K562 (cell line): ENCODE measurements at regions not wholly inside any gene's neighbourhood (a gene's known extent, or its start where the extent isn't known, plus 50 kb on each side); places are given as distances from the start of the nearest gene placed in this dataset.

Experiments
- ATAC-seq: fragments of 200-7000 bp; cut with Tn5 transposase; 3 replicates; pipeline ENCODE4 v1.9.1; 2020; ENCODE audit warnings: moderate library complexity
- BruUV-seq: library from RNA; stranded (reverse); fragments of 400-500 nt; replicated peaks from 2 replicates; lab custom pipeline; 2021; lab: Mats Ljungman, UMichigan
- CTCF ChIA-PET: fragments of 300-600 bp; formaldehyde crosslinking; extraction: SDS; loops from one replicate; lab custom pipeline; 2021; ENCODE audit warnings: low intra/inter-chr PET ratio; lab: Yijun Ruan, JAX
- POLR2A ChIA-PET: fragments of 300-600, 350-650 bp; sonication (Branson Sonifier 250); formaldehyde crosslinking; extraction: SDS; loops from one replicate; lab custom pipeline; 2021; ENCODE audit warnings: antibody characterized with exemption, inconsistent platforms; lab: Yijun Ruan, JAX
- DNase-seq, 4 experiments: peaks; one replicate each; pipeline versions ENCODE4 v3.0.0 to v3.0.0-alpha.2; 2011 to 2018; ENCODE audit warnings: low spot score in 3 of 4, mixed read lengths in 3 of 4; ENCODE audit errors: extremely low read depth in 1 of 4
- FAIRE-seq: peaks from 2 replicates; lab custom pipeline; 2011; peaks lifted over from hg19 to GRCh38; lab: Jason Lieb, UNC
- H2AFZ ChIP-seq: 2 replicates; pipeline ENCODE4 v1.6.0; 2011; ENCODE audit warnings: low read depth, low read length, control low read depth, inconsistent platforms
- H3K27ac ChIP-seq: fragments of 200-600 bp; 3 replicates; pipeline ENCODE4 v1.8.0; 2011; ENCODE audit warnings: low read depth, mild to moderate bottlenecking, control low read depth, inconsistent platforms, low read length, moderate library complexity, mixed read lengths; ENCODE audit errors: extremely low read depth
- H3K27me3 ChIP-seq, 2 experiments: fragments of 300-600 bp in 1 of 2; 2 replicates in 1 of 2; 3 replicates in 1 of 2; pipeline versions ENCODE4 v1.6.0 to v1.8.0; 2011; ENCODE audit warnings: inconsistent platforms in 2 of 2, low read length in 2 of 2, mild to moderate bottlenecking in 1 of 2, mixed read lengths in 1 of 2, moderate library complexity in 1 of 2; ENCODE audit not compliant: control insufficient read depth in 2 of 2, insufficient read depth in 2 of 2
- H3K36me3 ChIP-seq: fragments of 300-600 bp; 3 replicates; pipeline ENCODE4 v1.8.0; 2011; ENCODE audit warnings: mild to moderate bottlenecking, low read length, inconsistent platforms; ENCODE audit not compliant: control insufficient read depth, insufficient read depth
- H3K4me1 ChIP-seq, 2 experiments: fragments of 200-600 bp in 1 of 2; replicated peaks in 1 of 2; 2 replicates in 1 of 2; 3 replicates in 1 of 2; pipeline versions ENCODE4 v1.5.1 to v1.8.0; 2011; ENCODE audit warnings: inconsistent platforms in 2 of 2, low read length in 2 of 2, mild to moderate bottlenecking in 1 of 2, mixed read lengths in 1 of 2, moderate library complexity in 1 of 2; ENCODE audit not compliant: control insufficient read depth in 2 of 2, insufficient read depth in 2 of 2
- H3K4me2 ChIP-seq: 2 replicates; pipeline ENCODE4 v1.6.1; 2011; ENCODE audit warnings: low read length, control low read depth, inconsistent platforms, mixed read lengths; ENCODE audit not compliant: insufficient read depth
- H3K4me3 ChIP-seq: fragments of 200-600 bp; sonication (generic), shearing (Covaris generic); 2 replicates; pipeline ENCODE4 v1.5.1; 2016; ENCODE audit warnings: control low read depth, inconsistent platforms
- H3K79me2 ChIP-seq: fragments of 200-600 bp; 3 replicates; pipeline ENCODE4 v1.8.0; 2011; ENCODE audit warnings: low read length, inconsistent platforms; ENCODE audit not compliant: control insufficient read depth, insufficient read depth
- H3K9ac ChIP-seq, 2 experiments: 2 replicates each; pipeline versions ENCODE4 v1.6.0 to v1.6.1; 2011; ENCODE audit warnings: low read depth in 2 of 2, low read length in 2 of 2, control low read depth in 1 of 2, inconsistent platforms in 1 of 2, mild to moderate bottlenecking in 1 of 2, mixed read lengths in 1 of 2; ENCODE audit not compliant: insufficient read depth in 1 of 2
- H3K9me1 ChIP-seq: one replicate; pipeline ENCODE4 v1.6.0; 2011; ENCODE audit warnings: inconsistent platforms, mild to moderate bottlenecking, low read length, moderate library complexity; ENCODE audit not compliant: control insufficient read depth, insufficient read depth
- H3K9me3 ChIP-seq: replicated peaks from 2 replicates; pipeline ENCODE4 v1.5.1; 2011; ENCODE audit warnings: low read depth, low read length, inconsistent platforms; ENCODE audit not compliant: control insufficient read depth, insufficient read depth
- H4K20me1 ChIP-seq: replicated peaks from 2 replicates; pipeline ENCODE4 v1.6.1; 2011; ENCODE audit warnings: low read length, inconsistent platforms, mixed read lengths; ENCODE audit not compliant: control insufficient read depth, insufficient read depth
- ATF1 ChIP-seq, 2 experiments: fragments of 450-650 bp in 1 of 2; IDR thresholded peaks; 2 replicates each; pipeline ENCODE4 v1.6.1; 2016; ENCODE audit warnings: missing compliant biosample characterization in 1 of 2, missing genetic modification characterization in 1 of 2
- CREB3L1 ChIP-seq: fragments of 450-650 bp; IDR thresholded peaks from 2 replicates; pipeline ENCODE4 v1.6.1; 2014; ENCODE audit warnings: low read depth, mild to moderate bottlenecking, moderate library complexity, borderline replicate concordance
- ELF2 ChIP-seq: fragments of 250-450 bp; sonication (Bioruptor Pico); IDR thresholded peaks from 2 replicates; pipeline ENCODE4 v1.5.0; 2021; ENCODE audit warnings: mild to moderate bottlenecking
- ETV6 ChIP-seq, 3 experiments: fragments of 150-350 bp in 1 of 3; sonication (generic) in 1 of 3; formaldehyde crosslinking in 1 of 3; IDR thresholded peaks; 2 replicates each; pipeline versions ENCODE4 v1.6.1 to v1.8.0; 2014 to 2022; ENCODE audit warnings: borderline replicate concordance in 2 of 3, low read depth in 2 of 3, antibody characterized with exemption in 1 of 3, low read length in 1 of 3, mild to moderate bottlenecking in 1 of 3, missing genetic modification reagents in 1 of 3
- GTF2F1 ChIP-seq: IDR thresholded peaks from 2 replicates; pipeline ENCODE4 v1.6.1; 2011; ENCODE audit warnings: low read depth, low read length, improper control_type of control experiment
- ILK ChIP-seq: fragments of 450-650 bp; IDR thresholded peaks from 2 replicates; pipeline ENCODE4 v1.6.1; 2016; ENCODE audit warnings: missing genetic modification characterization, low read depth, mild to moderate bottlenecking, missing compliant biosample characterization, moderate library complexity, borderline replicate concordance
- LEF1 ChIP-seq: fragments of 450-650 bp; IDR thresholded peaks from 2 replicates; pipeline ENCODE4 v1.6.1; 2016; ENCODE audit warnings: mild to moderate bottlenecking
- NCOA1 ChIP-seq: fragments of 450-650 bp; IDR thresholded peaks from 2 replicates; pipeline ENCODE4 v1.6.1; 2016; ENCODE audit warnings: low read depth
- NFYB ChIP-seq: IDR thresholded peaks from 2 replicates; pipeline ENCODE4 v1.6.1; 2011; ENCODE audit warnings: mild to moderate bottlenecking, moderate library complexity; ENCODE audit not compliant: insufficient read length; ENCODE audit errors: extremely low read depth
- SAFB2 ChIP-seq: fragments of 200-400 bp; formaldehyde crosslinking; IDR thresholded peaks from 2 replicates; pipeline ENCODE4 v1.6.1; 2018; ENCODE audit warnings: borderline replicate concordance, low read length, low read depth, moderate library complexity; ENCODE audit not compliant: severe bottlenecking
- U2AF1 ChIP-seq: fragments of 200-400 bp; formaldehyde crosslinking; optimal IDR thresholded peaks from 2 replicates; pipeline ENCODE3; 2017; ENCODE audit warnings: mild to moderate bottlenecking, low read depth, low read length, moderate library complexity
- WGBS: fragments of 100-300 bp; shearing (Covaris generic); methylation state at CpG from one replicate; pipeline ENCODE4 v1.1.6; 2016; ENCODE audit warnings: low coverage, mixed read lengths; ENCODE audit not compliant: insufficient coverage; ENCODE audit errors: missing lambda C conversion rate; 5-methylcytosine and 5-hydroxymethylcytosine counted together
- in situ Hi-C: fragments of 300-500 bp; cut with MboI; formaldehyde crosslinking; loops from 4 replicates; pipeline ENCODE4 v1.15.0; 2018; ENCODE audit warnings: inconsistent platforms, mixed read lengths
- intact Hi-C: fragments of 100-400 bp; cut with micrococcal nuclease; formaldehyde crosslinking; loops from 2 replicates; pipeline ENCODE4 v1.14.2; 2022
- TF ChIP-seq, protein P1 (sequence below): fragments of 250-450 bp; sonication (Bioruptor Pico); IDR thresholded peaks from 2 replicates; pipeline ENCODE4 v1.8.0; 2021; ENCODE audit warnings: moderate library complexity, mild to moderate bottlenecking, inconsistent platforms

GRCh38 chr18:44495151-44495550, 185.5 kb upstream of the SETBP1 start:
- no peak for ATAC-seq
- H3K27ac ChIP-seq: no peak overlapping the region
- intact Hi-C loops: no loop called here
- H3K4me2 ChIP-seq: no peak overlapping the region
- ChIA-PET POLR2A (no interaction called here), CTCF (no interaction called here)
- H4K20me1 ChIP-seq: no peaks in the 10 kb centered on the region
- no peaks in the 10 kb centered on the region for H3K4me1 ChIP-seq
- H3K4me3 ChIP-seq: no peak overlapping the region
- BruUV-seq: no TSS peak
- H2AFZ ChIP-seq: no peak overlapping the region
- no peaks in the 10 kb centered on the region for H3K9me3 ChIP-seq
- no peaks in the 10 kb centered on the region for H3K27me3 ChIP-seq
- in situ Hi-C loops: no loop called here
- 0% methylated on average over 5 of the region's 5 CpGs for WGBS
- H3K79me2 ChIP-seq: no peaks in the 10 kb centered on the region
- FAIRE-seq: no peak
- no peak for DNase-seq
- no peaks in the 10 kb centered on the region for H3K9me1 ChIP-seq
- H3K36me3 ChIP-seq: no peaks in the 10 kb centered on the region
- H3K9ac ChIP-seq: no peak overlapping the region
- TF ChIP-seq SAFB2 (no peak), ELF2 (CRISPR knock-in tag) (no peak), U2AF1 (no peak), NCOA1 (no peak), ATF1 (CRISPR knock-in tag; IDR thresholded peaks at IDR 0.05) (no peak), ATF1 (tag; IDR thresholded peaks at IDR 0.05) (no peak), GTF2F1 (no peak), ETV6 (IDR thresholded peaks at IDR 0.05; ENCODE audit: borderline replicate concordance in 1 of 2, low read depth in 2 of 2, low read length in 1 of 2) (no peak), ETV6 (CRISPR knock-in tag; IDR thresholded peaks at IDR 0.05; ENCODE audit: borderline replicate concordance) (no peak), LEF1 (no peak), CREB3L1 (no peak), NFYB (no peak), ILK (no peak)
- TF ChIP-seq, protein P1, sequence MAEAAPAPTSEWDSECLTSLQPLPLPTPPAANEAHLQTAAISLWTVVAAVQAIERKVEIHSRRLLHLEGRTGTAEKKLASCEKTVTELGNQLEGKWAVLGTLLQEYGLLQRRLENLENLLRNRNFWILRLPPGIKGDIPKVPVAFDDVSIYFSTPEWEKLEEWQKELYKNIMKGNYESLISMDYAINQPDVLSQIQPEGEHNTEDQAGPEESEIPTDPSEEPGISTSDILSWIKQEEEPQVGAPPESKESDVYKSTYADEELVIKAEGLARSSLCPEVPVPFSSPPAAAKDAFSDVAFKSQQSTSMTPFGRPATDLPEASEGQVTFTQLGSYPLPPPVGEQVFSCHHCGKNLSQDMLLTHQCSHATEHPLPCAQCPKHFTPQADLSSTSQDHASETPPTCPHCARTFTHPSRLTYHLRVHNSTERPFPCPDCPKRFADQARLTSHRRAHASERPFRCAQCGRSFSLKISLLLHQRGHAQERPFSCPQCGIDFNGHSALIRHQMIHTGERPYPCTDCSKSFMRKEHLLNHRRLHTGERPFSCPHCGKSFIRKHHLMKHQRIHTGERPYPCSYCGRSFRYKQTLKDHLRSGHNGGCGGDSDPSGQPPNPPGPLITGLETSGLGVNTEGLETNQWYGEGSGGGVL (CRISPR knock-in tag): no peak
